ENCODE measurements at regions not wholly inside any gene's neighbourhood (a gene's known extent, or its start where the extent isn't known, plus 50 kb on each side); places are given as distances from the start of the nearest gene placed in this dataset.

DNA sequence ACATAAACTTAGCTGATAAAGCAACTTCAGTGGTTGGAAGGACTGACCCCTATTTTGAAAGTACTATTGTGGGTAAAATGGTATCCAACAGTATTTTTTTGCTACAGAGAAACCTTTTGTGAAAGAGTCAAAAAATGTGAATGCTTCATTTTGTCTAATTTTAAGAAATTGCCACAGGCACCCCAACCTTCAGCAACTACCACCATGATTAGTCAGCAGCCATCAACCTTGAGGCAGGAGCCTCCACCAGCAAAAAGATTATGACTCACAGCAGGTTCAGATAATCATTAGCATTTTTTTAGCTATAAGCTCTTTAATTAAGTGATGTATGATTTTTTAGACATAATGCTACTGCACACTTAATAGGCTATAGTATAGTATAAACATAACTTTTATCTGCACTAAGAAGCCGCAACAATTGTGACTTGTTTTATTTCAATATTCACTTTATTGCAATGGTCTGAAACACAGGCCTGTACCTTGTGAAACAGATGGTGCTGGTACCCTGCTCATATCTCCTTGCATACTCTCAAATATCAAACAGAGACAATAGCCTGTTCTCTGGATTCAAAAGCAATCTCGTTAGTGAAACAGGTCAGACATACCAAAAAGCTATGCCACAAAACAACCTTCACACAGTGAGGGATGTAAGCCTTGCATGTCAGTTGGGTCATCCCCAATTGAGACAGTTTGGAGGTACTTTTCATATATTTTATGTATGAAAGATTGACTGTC is 261.2 kb upstream of the FAM174A start:
- H3K4me3 Mint-ChIP-seq: no peak overlapping the region
- H3K4me1 Mint-ChIP-seq (ENCODE audit: low read depth): no peaks in the 10 kb centered on the region

DNA sequence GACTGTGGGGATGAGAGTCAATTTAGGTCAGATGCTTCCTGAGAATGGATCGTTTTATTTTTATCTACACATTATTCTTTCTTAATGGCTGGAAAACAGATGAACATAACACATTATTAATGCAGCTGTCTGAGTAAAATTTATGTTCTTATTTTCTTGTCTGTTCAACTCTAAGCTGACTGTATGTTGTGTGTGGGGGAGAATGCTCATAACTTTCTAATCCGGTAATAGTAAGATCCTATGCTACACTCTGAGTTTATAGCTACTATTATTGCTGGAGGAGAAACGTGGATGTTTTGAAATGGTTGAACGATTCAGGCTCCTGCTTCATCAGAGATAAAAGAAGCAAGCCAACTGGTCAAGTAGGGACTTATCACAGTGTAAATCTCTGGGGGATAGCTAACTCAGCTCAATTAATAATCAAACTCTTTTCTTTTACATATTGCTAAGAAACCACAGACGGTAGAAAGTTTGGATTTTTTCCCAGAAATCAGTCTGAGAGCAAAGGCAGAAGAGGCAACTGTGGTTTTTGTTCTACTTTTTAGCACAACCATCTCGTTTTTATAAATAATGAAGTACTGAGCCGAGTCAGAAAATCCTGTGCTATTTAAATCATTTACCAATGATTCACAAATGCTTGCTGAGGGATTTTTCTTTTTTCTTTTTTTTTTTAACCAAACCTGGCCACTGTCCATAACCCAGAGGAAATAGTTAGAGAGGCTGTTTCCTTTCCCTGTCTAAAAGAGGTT is 265.0 kb upstream of the FAM174A start:
- H3K4me3 Mint-ChIP-seq: no peak overlapping the region
- intact Hi-C loops (cut with micrococcal nuclease): no loop called here
- H3K4me1 Mint-ChIP-seq (ENCODE audit: low read depth): no peaks in the 10 kb centered on the region
- no peaks in the 10 kb centered on the region for H3K9me3 Mint-ChIP-seq
- H3K27me3 Mint-ChIP-seq: no peaks in the 10 kb centered on the region
- POLR2A ChIA-PET: no interaction called here
- no peak for DNase-seq
- no peak overlapping the region for H3K27ac Mint-ChIP-seq
- H3K36me3 Mint-ChIP-seq: no peaks in the 10 kb centered on the region
- CTCF ChIA-PET: no interaction called here

More for the DNA sequence above, 261.2 kb upstream of the FAM174A start:
- ChIA-PET POLR2A (no interaction called here), CTCF (no interaction called here)
- Mint-ChIP-seq H3K27me3 (no peaks in the 10 kb centered on the region), H3K9me3 (no peaks in the 10 kb centered on the region), H3K36me3 (no peaks in the 10 kb centered on the region), H3K27ac (no peak overlapping the region)
- no peak for DNase-seq
- intact Hi-C loops (cut with micrococcal nuclease): no loop called here

DNA sequence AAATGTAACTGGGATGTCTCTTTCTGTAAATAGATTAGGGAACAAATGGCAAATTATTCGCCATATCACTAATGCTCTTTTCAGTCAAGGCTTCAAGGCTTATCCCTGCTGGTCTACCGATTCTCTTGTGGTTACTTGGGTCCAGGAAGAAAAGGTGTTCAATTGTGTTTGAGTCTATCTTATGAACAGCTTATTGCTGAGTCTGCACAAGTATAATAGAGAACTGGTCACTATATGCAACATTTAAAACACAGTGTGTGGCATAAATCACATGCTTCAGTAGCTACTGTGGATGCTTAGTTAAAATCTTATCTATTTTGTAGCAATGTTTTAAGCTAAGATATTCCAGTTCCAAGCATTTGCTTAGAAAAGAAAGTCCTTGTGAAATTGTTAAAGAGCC is 274.2 kb upstream of the FAM174A start:
- no peak overlapping the region for H3K27ac Mint-ChIP-seq
- no peak overlapping the region for H3K4me3 Mint-ChIP-seq

DNA sequence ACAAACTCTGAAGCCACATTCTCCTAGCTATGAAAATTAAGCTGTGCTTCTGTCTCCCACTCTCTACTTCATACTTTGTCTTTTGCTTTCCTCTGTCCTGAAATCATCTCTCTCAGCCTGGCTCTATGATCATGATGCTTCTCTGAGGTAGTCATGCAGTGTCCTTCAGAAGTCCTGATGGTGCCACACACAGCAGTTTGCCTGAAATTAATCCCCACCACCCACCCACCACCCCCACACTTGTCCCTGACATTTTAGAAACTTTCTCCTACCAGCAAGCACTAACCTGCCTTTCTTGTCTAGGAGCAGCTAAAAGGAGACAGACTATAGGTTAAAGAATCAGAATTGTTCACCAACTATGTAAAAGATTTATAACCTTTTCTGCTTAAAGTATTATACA is 282.2 kb upstream of the FAM174A start:
- no peak overlapping the region for H3K4me3 Mint-ChIP-seq
- H3K4me1 Mint-ChIP-seq (ENCODE audit: low read depth): no peaks in the 10 kb centered on the region
- intact Hi-C loops (cut with micrococcal nuclease): no loop called here
- no peak for DNase-seq
- no peaks in the 10 kb centered on the region for H3K9me3 Mint-ChIP-seq
- CTCF ChIA-PET: no interaction called here
- H3K27ac Mint-ChIP-seq: no peak overlapping the region
- no peaks in the 10 kb centered on the region for H3K36me3 Mint-ChIP-seq
- H3K27me3 Mint-ChIP-seq: no peaks in the 10 kb centered on the region
- POLR2A ChIA-PET: no interaction called here

More for the DNA sequence above, 274.2 kb upstream of the FAM174A start:
- no peak for DNase-seq
- Mint-ChIP-seq H3K27me3 (no peaks in the 10 kb centered on the region), H3K36me3 (no peaks in the 10 kb centered on the region), H3K4me1 (ENCODE audit: low read depth) (no peaks in the 10 kb centered on the region), H3K9me3 (no peaks in the 10 kb centered on the region)
- ChIA-PET POLR2A (no interaction called here), CTCF (no interaction called here)
- intact Hi-C loops (cut with micrococcal nuclease): no loop called here

DNA sequence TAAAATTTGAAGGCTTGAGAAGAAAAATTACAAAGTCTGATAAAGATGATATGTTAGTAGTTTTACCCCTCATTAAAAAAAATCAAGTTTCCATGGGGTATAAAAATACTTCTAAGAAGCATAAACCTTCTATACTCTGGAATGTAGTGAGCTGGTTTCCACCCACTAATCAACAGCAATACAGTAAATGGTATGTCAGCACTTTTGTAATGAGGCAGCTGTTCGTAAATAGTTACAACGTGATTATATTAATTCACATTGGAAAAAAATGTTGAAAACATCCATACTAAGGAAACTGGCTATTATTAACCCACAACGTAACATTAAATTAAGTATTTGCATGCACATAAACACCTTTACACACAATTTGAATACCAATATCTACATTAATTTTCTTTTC is 283.1 kb upstream of the FAM174A start:
- H3K36me3 Mint-ChIP-seq: no peaks in the 10 kb centered on the region
- DNase-seq: no peak
- no peaks in the 10 kb centered on the region for H3K4me1 Mint-ChIP-seq (ENCODE audit: low read depth)
- intact Hi-C loops (cut with micrococcal nuclease): no loop called here
- no peaks in the 10 kb centered on the region for H3K9me3 Mint-ChIP-seq
- POLR2A ChIA-PET: no interaction called here
- no peaks in the 10 kb centered on the region for H3K27me3 Mint-ChIP-seq
- H3K27ac Mint-ChIP-seq: no peak overlapping the region
- CTCF ChIA-PET: no interaction called here
- no peak overlapping the region for H3K4me3 Mint-ChIP-seq

DNA sequence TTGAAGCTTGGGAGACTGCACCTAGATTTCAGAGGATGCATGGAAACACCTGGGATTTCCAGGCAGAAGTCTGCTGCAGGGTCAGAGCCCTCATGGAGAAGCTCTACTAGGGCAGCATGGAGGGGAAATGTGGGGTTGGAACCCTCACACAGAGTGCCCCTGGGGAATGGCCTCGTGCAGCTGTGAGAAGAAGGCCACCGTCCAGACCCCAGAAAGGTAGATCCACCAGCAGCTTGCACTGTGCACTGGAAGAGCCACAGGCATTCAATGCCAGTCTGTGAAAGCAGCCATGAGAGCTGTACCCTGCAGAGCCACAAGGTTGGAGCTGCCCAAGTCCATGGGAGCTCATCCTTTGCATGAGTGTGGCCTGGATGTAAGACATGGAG is 285.3 kb upstream of the FAM174A start:
- intact Hi-C loops (cut with micrococcal nuclease): no loop called here
- no peak for DNase-seq
- CTCF ChIA-PET: no interaction called here
- H3K9me3 Mint-ChIP-seq: no peaks in the 10 kb centered on the region
- POLR2A ChIA-PET: no interaction called here
- no peak overlapping the region for H3K4me3 Mint-ChIP-seq
- no peaks in the 10 kb centered on the region for H3K36me3 Mint-ChIP-seq
- no peaks in the 10 kb centered on the region for H3K27me3 Mint-ChIP-seq
- no peak overlapping the region for H3K27ac Mint-ChIP-seq
- H3K4me1 Mint-ChIP-seq (ENCODE audit: low read depth): no peaks in the 10 kb centered on the region

DNA sequence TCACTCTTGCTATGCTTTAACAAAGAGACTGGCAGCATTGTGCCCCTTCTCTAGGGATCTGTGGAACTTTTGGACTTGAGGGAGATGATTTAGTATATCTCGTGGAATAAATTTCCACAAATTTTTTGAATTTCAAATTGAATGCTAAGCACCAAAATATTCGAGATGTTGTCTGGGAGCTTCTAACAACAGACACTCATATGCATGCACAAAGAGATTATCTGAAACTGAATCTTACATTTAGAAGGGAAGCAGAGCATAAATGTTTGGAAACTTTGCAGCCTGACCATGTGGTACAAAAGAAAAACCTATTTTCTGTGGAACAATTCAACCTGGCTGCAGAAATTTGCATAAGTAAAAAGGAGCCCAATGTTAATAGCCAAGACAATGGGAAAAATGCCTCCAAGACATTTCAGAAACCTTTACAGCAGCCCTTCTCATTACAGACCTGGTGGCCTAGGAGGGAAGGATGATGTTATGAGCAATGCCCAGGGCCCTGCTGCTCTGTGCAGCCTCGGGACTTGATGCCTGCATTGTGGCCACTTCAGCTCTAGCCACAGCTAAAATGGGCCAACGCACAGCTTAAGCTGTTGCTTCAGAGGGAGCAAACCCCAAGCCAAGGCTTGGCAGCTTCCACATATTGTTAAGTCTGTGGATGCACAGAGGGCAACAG is 285.8 kb upstream of the FAM174A start:
- no peaks in the 10 kb centered on the region for H3K4me1 Mint-ChIP-seq (ENCODE audit: low read depth)
- no peak overlapping the region for H3K4me3 Mint-ChIP-seq
- ChIA-PET POLR2A (no interaction called here), CTCF (no interaction called here)
- no peaks in the 10 kb centered on the region for H3K9me3 Mint-ChIP-seq
- no peak for DNase-seq
- H3K36me3 Mint-ChIP-seq: no peaks in the 10 kb centered on the region
- no peaks in the 10 kb centered on the region for H3K27me3 Mint-ChIP-seq
- H3K27ac Mint-ChIP-seq: no peak overlapping the region
- intact Hi-C loops (cut with micrococcal nuclease): no loop called here

DNA sequence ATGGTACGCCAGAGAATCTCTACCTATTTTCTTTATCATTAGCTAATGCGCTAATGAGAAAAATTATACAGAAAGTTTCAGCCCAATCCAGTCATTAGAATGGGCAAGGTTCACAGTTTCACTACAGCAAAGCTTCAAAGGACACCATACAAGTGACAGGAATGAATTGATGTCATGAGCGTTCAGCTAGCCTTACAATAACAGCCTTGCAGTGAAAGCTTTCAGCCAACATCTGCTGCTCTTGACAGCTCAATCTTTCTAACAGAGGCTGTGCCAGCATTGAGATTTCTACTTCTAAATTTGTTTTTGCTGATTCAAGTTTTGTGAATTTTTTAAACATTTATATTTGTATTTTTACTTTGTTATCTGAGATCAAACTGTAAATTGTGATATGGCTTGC is 302.4 kb upstream of the FAM174A start:
- intact Hi-C loops (cut with micrococcal nuclease): no loop called here
- Mint-ChIP-seq H3K36me3 (no peaks in the 10 kb centered on the region), H3K9me3 (peaks cover 7% of the 10 kb centered on the region), H3K27ac (no peak overlapping the region), H3K4me3 (no peak overlapping the region), H3K4me1 (ENCODE audit: low read depth) (no peaks in the 10 kb centered on the region), H3K27me3 (no peaks in the 10 kb centered on the region)
- ChIA-PET POLR2A (no interaction called here), CTCF (interaction anchor here (0.6 kb wide), 1 partner anchor 1921 kb away, joined by 3 read pairs; no protein-coding TSS in a partner anchor)
- DNase-seq: no peak

DNA sequence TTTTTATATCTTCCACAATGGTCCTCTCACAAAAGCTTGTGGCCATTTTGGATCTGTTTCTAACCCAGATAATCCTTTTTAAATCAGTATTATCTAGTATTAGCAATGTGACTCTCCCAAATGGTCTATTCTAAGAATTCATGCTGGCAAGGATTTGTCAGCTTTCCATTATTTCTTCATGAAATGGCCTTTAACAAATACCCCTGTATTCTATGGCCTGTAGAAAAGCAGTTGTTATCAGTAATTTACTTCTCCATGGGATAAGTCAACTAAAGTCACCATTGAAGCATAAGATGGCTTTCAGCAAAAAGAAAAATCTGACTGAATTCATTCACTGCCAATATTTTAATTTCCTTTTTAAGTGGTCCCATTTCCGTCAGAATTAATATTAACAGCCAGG is 346.4 kb upstream of the FAM174A start:
- intact Hi-C loops (cut with micrococcal nuclease): no loop called here
- ChIA-PET CTCF (no interaction called here), POLR2A (no interaction called here)
- Mint-ChIP-seq H3K27ac (no peak overlapping the region), H3K4me1 (ENCODE audit: low read depth) (no peaks in the 10 kb centered on the region), H3K36me3 (no peaks in the 10 kb centered on the region), H3K27me3 (no peaks in the 10 kb centered on the region), H3K9me3 (peaks cover 2% of the 10 kb centered on the region), H3K4me3 (no peak overlapping the region)
- DNase-seq: no peak

DNA sequence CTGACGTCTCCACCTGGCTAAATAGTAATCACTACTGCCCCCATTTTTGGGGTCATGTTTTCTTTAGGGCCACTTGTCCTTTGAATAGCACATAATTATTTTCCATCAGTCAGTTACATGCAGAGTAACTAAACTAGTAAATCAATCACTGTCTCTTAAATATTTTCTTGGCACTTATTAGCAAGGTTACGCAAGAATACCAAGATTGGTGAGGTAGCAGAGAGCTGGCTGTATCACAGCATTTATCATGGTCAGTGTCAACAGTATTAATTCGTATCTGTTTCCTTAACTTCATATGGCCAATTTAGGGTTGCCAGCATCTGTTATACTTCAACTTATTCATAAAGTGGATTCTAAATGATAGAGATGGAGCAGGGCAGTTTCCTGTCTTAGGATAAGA is 346.8 kb upstream of the FAM174A start:
- ChIA-PET POLR2A (no interaction called here), CTCF (no interaction called here)
- Mint-ChIP-seq H3K27me3 (no peaks in the 10 kb centered on the region), H3K9me3 (peaks cover 2% of the 10 kb centered on the region), H3K36me3 (no peaks in the 10 kb centered on the region), H3K4me3 (no peak overlapping the region), H3K4me1 (ENCODE audit: low read depth) (no peaks in the 10 kb centered on the region), H3K27ac (no peak overlapping the region)
- DNase-seq: no peak
- intact Hi-C loops (cut with micrococcal nuclease): no loop called here

DNA sequence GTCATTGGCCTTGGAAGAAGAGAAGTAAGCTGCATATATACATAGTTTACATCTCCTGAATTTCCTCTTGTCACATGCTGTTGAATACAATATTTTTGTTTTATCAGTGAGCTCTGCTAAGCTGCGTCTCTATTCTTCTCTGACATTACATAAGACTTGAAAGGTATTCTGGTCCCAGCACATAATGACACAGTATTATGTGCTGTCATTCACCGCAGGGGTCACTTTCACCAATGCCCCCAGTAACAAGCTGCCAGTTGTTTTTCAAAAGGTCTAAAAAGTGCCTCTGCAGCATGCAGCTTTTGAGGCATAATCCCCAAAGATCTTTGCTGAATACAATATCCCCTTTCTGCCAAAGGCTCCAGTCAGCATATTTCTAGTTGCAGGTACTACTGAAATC is 349.0 kb upstream of the FAM174A start:
- ChIA-PET POLR2A (no interaction called here), CTCF (no interaction called here)
- DNase-seq: no peak
- intact Hi-C loops (cut with micrococcal nuclease): no loop called here
- Mint-ChIP-seq H3K4me1 (ENCODE audit: low read depth) (no peaks in the 10 kb centered on the region), H3K27ac (no peak overlapping the region), H3K4me3 (no peak overlapping the region), H3K9me3 (no peaks in the 10 kb centered on the region), H3K36me3 (no peaks in the 10 kb centered on the region), H3K27me3 (no peaks in the 10 kb centered on the region)

DNA sequence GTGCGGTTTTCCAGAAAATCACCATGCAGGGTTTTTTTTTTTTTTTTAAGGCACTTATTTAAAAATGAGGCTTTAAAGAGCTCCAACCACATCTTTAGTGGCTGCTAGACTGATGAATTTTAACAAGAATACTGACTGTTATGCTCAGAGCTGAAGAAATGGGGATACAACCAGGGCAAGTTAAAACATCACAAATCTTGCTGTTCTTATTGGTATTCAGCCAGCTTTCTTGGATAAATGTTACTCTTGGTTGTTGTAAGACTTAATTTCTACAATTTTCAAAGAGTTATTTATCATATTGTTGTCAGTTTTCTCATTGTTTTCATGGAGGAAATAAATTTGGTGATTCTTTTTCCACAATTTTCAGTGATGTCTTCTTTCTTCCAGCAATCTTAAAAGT is 352.8 kb upstream of the FAM174A start:
- Mint-ChIP-seq H3K4me1 (ENCODE audit: low read depth) (no peaks in the 10 kb centered on the region), H3K27ac (no peak overlapping the region), H3K4me3 (no peak overlapping the region), H3K36me3 (no peaks in the 10 kb centered on the region), H3K9me3 (no peaks in the 10 kb centered on the region), H3K27me3 (no peaks in the 10 kb centered on the region)
- no peak for DNase-seq
- intact Hi-C loops (cut with micrococcal nuclease): no loop called here
- CTCF ChIA-PET: no interaction called here
- POLR2A ChIA-PET: no interaction called here

DNA sequence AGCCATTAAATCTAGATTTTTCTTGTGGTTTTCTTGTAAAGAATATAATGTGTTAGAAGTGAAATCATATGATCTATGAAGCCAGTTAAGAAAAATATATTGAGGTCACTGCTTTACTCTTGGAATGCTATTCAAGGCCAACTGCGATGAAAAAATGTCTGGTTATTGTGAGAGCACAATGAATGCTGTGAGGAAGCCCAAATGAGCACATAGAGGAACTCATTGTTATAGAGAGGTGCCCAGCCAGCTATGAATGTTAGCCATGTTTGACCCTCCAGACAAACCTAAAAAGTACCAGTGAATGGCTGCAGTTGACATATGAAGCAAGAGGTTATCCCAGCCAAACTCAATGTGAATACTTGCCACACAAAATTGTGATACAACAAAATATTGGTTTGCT is 359.8 kb upstream of the FAM174A start:
- POLR2A ChIA-PET: no interaction called here
- CTCF ChIA-PET: no interaction called here
- intact Hi-C loops (cut with micrococcal nuclease): no loop called here

More for the DNA sequence above, 359.8 kb upstream of the FAM174A start:
- no peak for DNase-seq
- Mint-ChIP-seq H3K27ac (no peak overlapping the region), H3K9me3 (peaks cover 3% of the 10 kb centered on the region), H3K36me3 (no peaks in the 10 kb centered on the region), H3K27me3 (no peaks in the 10 kb centered on the region), H3K4me1 (ENCODE audit: low read depth) (no peaks in the 10 kb centered on the region), H3K4me3 (no peak overlapping the region)
